HEK293T (cell line): ENCODE measurements at regions not wholly inside any gene's neighbourhood (a gene's known extent, or its start where the extent isn't known, plus 50 kb on each side); places are given as distances from the start of the nearest gene placed in this dataset.

Source experiments
- FOXM1 ChIP-seq: fragments of 450-650 bp; IDR thresholded peaks from 2 replicates; pipeline ENCODE4 v1.6.1; 2017; ENCODE audit warnings: mild to moderate bottlenecking, borderline replicate concordance
- TF ChIP-seq, protein P1 (sequence below): fragments of 450-650 bp; IDR thresholded peaks from 2 replicates; pipeline ENCODE4 v1.6.1; 2016

DNA sequence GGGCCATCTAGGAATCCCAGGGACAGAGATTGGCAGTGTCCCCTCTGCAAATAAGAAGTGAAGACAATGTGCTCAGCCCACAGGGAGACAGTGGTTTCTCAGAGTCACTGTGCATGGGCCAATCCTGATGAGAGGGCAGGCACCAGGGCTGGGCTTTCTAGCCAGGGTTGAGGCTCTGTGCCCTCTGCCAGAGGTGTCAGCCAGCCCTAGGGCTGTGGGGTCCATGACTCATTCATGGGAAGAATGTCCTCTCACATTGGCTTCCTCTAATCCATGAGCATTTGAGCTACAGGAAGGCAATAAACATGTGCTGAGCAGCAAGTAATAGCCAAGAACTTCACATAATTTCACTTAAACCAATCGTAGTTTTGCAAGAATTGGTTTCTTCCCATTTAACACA lies 482.0 kb upstream of the MGMT start:
- TF ChIP-seq, protein P1, sequence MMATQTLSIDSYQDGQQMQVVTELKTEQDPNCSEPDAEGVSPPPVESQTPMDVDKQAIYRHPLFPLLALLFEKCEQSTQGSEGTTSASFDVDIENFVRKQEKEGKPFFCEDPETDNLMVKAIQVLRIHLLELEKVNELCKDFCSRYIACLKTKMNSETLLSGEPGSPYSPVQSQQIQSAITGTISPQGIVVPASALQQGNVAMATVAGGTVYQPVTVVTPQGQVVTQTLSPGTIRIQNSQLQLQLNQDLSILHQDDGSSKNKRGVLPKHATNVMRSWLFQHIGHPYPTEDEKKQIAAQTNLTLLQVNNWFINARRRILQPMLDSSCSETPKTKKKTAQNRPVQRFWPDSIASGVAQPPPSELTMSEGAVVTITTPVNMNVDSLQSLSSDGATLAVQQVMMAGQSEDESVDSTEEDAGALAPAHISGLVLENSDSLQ: no peak
- no peak for TF ChIP-seq FOXM1
